ENCODE measurements at regions not wholly inside any gene's neighbourhood (a gene's known extent, or its start where the extent isn't known, plus 50 kb on each side); places are given as distances from the start of the nearest gene placed in this dataset.

DNA sequence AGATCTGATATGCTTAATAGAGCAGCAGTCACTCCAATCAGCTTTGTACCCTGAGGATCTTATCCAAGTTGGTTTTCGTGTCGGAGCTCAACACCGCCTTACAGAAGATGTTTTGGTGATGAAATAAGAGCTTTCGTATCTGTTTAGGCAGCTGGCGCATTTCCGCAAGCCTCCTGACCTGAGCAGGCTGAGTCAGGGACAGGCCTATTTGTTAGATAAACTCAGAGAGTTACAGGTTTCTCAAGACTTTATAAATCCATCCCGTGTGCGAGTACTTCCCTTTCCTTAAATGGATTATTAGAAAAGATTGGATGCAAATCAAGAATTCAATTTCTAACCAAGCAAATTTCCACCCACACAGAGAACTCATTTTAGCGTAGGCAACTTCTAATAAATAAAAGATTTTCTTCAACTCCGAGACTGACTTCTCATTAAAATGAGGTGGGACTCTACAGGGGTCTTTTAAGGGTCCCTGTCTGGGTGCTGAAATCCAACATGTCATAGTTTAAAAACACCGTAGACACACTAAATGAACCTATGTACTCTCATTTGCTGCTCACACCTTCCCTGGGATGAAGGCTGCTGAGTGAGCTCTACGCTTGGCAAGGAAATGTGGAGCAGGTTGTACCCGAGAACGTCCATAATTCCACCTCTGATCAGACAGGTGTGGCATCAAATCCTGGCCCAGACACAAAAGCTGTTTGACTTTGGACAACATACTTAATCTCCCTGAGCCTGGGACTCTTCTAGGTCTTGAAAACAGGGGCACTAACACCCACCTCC, 106.9 kb upstream of the F3 start:
- TF ChIP-seq, protein P1, sequence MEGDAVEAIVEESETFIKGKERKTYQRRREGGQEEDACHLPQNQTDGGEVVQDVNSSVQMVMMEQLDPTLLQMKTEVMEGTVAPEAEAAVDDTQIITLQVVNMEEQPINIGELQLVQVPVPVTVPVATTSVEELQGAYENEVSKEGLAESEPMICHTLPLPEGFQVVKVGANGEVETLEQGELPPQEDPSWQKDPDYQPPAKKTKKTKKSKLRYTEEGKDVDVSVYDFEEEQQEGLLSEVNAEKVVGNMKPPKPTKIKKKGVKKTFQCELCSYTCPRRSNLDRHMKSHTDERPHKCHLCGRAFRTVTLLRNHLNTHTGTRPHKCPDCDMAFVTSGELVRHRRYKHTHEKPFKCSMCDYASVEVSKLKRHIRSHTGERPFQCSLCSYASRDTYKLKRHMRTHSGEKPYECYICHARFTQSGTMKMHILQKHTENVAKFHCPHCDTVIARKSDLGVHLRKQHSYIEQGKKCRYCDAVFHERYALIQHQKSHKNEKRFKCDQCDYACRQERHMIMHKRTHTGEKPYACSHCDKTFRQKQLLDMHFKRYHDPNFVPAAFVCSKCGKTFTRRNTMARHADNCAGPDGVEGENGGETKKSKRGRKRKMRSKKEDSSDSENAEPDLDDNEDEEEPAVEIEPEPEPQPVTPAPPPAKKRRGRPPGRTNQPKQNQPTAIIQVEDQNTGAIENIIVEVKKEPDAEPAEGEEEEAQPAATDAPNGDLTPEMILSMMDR (conservative IDR thresholded peaks at IDR 0.05) = no peak
- no peak for TF ChIP-seq EZH2 (IDR thresholded peaks at IDR 0.05; ENCODE audit: low read depth)

Data from PC-9 (cell line).